Ovary (tissue), 3 donors: ENCODE measurements at regions not wholly inside any gene's neighbourhood (a gene's known extent, or its start where the extent isn't known, plus 50 kb on each side); places are given as distances from the start of the nearest gene placed in this dataset.

Source experiments
- POLR2A ChIP-seq: fragments of 450-650 bp; IDR thresholded peaks from one replicate; pipeline ENCODE4 v1.6.1; 2017; ENCODE audit warnings: antibody characterized with exemption, mild to moderate bottlenecking, moderate library complexity
- TF ChIP-seq, protein P1 (sequence below), 3 donors: fragments of 450-650 bp in 2 of 3; fragments of 200-600 bp in 1 of 3; IDR thresholded peaks; one replicate each; pipeline versions ENCODE4 v1.5.1 to v1.8.0; 2016 to 2022; ENCODE audit warnings: antibody characterized with exemption in 3 of 3, mild to moderate bottlenecking in 1 of 3
- donor health status: DM: no; HTN: no; CAD: no.

DNA sequence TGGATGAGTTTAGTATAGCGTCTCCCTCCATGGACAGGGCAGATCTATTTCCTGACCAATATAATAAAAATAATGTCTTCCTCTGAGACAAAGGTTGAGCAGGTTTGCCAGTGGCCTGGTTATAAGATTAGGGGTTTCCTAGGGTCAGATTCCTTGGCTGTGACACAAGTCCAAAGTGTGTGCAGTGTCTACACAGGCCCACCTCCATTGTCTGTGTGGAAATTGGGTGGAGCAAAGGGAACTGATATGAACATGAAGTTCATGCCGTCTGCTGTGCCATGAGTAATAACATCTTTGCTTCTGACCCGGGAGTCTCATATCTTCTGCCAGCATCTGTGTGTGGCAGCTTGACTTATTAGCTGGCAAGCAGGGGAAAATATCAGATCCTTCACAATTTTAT lies 187.7 kb upstream of the BOD1L1 start:
- TF ChIP-seq, protein P1, sequence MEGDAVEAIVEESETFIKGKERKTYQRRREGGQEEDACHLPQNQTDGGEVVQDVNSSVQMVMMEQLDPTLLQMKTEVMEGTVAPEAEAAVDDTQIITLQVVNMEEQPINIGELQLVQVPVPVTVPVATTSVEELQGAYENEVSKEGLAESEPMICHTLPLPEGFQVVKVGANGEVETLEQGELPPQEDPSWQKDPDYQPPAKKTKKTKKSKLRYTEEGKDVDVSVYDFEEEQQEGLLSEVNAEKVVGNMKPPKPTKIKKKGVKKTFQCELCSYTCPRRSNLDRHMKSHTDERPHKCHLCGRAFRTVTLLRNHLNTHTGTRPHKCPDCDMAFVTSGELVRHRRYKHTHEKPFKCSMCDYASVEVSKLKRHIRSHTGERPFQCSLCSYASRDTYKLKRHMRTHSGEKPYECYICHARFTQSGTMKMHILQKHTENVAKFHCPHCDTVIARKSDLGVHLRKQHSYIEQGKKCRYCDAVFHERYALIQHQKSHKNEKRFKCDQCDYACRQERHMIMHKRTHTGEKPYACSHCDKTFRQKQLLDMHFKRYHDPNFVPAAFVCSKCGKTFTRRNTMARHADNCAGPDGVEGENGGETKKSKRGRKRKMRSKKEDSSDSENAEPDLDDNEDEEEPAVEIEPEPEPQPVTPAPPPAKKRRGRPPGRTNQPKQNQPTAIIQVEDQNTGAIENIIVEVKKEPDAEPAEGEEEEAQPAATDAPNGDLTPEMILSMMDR (IDR thresholded peaks at IDR 0.05) = no peak
- no peak for TF ChIP-seq POLR2A
